ENCODE measurements at regions not wholly inside any gene's neighbourhood (a gene's known extent, or its start where the extent isn't known, plus 50 kb on each side); places are given as distances from the start of the nearest gene placed in this dataset.

DNA sequence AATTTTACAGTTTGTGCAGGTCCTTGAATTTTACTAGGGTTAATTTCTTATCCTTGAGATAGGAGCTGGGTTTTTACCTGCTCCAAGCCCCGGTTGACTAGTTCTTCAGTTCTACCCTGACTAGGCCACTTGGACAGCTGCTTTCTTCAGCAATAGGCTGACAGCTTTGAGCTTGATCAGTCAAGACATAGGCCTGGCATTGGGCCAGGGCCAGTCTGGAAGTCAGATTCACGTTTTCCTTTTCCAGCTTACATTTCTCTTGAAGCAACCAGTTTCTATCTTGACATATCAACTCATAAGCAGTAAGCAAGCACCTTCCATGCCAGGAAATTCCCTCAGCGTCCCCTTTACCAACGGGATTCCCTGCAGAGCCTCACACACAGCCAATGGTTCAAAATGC is 63.7 kb upstream of the AJAP1 start:
- DNase-seq (ENCODE audit: low spot score), result no peak

- no peak for DNase-seq (ENCODE audit: low spot score)
Observed at GRCh38 chr1:4591926-4592325, 62.5 kb upstream of the AJAP1 start.

- DNase-seq (ENCODE audit: low spot score), result no peak
Observed at GRCh38 chr1:4593106-4593505, 61.3 kb upstream of the AJAP1 start.

DNA sequence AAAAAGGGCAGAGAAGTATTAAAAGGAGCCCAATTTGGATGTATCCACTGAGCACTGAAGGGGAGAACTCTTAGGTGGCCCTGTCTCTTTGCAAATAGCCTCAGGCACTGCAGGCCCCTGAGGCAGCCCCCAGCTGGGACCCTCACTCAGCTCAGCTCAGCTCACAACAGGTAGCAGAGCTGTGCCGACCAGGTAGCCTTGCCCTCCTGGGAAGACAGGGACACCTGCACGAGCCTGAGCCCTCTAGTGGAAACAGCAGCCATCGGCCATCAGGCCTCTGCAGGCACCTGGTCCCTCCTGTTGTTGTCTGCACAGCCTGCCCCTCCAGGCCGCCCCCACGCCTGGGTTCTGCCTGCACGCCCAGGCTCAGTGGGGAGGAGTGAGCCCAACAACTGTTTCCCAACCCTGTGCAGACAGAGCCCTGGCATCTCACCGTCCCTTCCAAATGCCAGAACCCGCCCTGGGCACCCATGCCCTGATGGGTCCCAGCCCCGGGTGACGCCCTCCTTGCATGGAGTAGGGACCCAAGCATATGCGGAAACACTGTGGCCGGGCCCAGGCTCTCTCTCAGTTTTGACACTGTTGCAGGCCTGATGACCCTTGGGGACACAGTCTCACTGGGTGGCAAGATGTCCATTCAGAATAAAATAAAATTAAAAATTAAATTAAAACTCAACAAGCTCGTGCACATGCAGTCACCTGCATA is 60.0 kb upstream of the AJAP1 start:
- no peak for DNase-seq (ENCODE audit: low spot score)

GRCh38 chr1:4595341-4596225 is 58.8 kb upstream of the AJAP1 start:
- DNase-seq (ENCODE audit: low spot score), result no peak

DNA sequence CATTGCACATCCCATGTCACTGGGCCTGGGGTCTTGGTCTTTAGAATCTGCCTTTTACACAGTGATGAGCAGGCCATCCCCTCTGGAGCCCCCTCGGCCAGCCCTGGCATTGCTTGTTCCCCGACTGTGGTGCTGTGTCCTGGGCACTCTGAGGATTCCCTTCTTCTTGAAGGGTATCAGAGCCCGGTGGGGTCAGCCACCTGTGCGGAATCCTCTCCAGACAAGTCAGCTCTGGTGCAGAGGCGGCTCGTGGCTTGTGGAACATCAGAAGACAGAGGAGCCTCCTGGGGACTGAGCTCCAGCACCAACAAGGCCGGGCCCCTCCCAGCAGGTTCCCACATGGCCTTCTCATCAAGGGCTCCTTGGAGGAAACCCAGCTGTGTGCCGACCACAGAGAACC is 57.9 kb upstream of the AJAP1 start:
- no peak for DNase-seq (ENCODE audit: low spot score)

GRCh38 chr1:4597020-4597419 is 57.4 kb upstream of the AJAP1 start:
- DNase-seq (ENCODE audit: low spot score), result no peak

- DNase-seq (ENCODE audit: low spot score), result no peak
Observed at GRCh38 chr1:4598561-4598960, 55.8 kb upstream of the AJAP1 start.

DNA sequence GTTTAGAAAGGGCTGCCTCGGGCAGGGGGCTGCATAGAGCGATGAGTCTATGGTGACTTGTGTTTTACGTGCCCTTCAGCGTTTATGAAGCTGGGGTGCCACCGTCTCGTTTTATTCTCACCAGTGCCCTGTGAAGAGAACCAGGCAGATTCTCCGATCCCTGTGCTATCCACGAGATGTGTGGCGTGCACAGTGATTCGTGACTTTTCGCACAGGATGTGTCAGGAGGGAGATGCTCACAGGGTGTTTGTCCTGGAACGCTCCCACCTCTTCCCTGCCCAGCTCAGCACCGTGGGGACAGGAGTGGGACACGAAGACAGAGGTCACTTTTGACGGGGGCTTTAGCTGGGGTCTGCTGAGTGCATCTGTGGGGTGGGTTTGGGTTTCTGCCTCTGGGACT is 54.9 kb upstream of the AJAP1 start:
- DNase-seq (ENCODE audit: low spot score), result no peak

DNA sequence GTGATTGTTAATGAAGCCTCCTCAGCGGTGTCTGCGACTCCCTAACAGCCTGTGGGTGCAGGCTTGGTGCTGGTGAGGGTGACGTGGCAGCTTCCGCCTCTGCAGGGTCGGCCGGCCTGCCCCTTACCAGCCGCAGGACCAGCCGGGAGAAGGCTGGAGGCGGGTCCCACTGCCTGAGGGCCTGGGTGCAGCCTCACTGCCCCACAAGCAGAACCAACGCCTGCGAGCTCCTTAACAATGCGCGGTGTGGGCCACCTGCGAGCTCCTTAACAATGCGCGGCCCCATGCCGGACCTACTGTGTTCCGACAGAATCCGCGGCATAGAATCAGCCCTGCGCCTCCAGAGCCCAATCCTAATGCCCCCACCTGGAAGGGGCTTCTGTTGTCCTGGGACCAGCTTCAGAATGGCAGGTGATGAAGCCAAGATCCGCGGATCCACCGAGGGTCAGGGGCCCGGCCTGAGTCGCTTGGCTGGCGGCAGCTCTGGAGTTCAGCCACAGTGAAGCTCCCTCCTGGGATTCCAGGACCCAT is 54.4 kb upstream of the AJAP1 start:
- DNase-seq (ENCODE audit: low spot score), result no peak

GRCh38 chr1:4600615-4601460 is 53.6 kb upstream of the AJAP1 start:
- no peak for DNase-seq (ENCODE audit: low spot score)

- DNase-seq (ENCODE audit: low spot score), result no peak
Observed at GRCh38 chr1:4601941-4602340, 52.5 kb upstream of the AJAP1 start.

- DNase-seq (ENCODE audit: low spot score), result no peak
Observed at GRCh38 chr1:4602462-4603294, 51.7 kb upstream of the AJAP1 start.

DNA sequence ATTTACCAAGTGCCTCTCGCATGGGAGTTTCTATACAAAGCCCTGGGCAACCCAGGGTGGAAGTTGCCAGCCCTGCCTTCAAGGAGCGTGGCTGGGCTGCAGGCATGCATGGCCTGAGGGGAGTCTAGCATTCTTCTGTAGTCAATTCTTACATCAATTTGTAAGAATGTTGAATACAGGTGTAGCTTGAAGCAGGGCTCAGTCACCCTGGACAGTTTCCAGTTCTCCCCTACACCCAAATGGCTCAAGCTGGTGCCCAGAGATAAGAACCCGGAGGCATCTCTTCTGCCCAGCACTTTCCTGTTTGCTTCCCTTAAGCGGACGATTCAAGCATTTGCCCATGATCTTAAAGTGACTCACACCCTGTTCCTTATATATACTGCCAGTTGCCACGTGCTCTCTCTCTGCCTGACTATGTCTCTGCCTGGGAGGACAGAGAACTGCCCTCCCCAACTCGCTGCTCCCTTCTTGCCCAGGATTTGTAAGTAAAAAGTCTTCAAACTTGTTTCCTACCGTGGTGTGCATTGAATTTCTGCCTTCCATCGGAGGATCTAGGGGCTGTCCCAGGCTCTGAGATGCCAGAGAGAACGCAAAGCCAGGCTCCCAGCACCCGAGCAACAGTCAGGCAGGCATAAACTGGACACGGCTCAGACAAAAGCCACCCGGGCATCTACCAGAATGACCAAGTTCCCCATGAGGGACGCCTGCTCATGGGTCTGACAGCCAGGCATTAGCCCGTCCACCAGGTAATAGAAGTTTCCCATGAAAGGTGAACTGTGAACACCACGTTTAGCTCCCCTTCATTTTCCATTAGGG is 50.9 kb upstream of the AJAP1 start:
- no peak for DNase-seq (ENCODE audit: low spot score)

Measured in CD4-positive, alpha-beta T cell treated with Interleukin-2 at 100 ng/mL for 4 hours (primary cell).